Skeletal muscle cell (primary cell): ENCODE measurements at regions not wholly inside any gene's neighbourhood (a gene's known extent, or its start where the extent isn't known, plus 50 kb on each side); places are given as distances from the start of the nearest gene placed in this dataset.

Experiments
- DNase-seq: peaks from one replicate; pipeline ENCODE4 v3.0.0-alpha.2; 2010; ENCODE audit warnings: low read depth
- H3K4me3 ChIP-seq: 2 replicates; pipeline ENCODE4 v1.5.1; 2011; ENCODE audit warnings: low read depth, mild to moderate bottlenecking, control low read depth, low read length, moderate library complexity

GRCh38 chr20:53693262-53693871, 99.7 kb upstream of the ZNF217 start:
- no peak for DNase-seq
- no peak overlapping the region for H3K4me3 ChIP-seq

DNA sequence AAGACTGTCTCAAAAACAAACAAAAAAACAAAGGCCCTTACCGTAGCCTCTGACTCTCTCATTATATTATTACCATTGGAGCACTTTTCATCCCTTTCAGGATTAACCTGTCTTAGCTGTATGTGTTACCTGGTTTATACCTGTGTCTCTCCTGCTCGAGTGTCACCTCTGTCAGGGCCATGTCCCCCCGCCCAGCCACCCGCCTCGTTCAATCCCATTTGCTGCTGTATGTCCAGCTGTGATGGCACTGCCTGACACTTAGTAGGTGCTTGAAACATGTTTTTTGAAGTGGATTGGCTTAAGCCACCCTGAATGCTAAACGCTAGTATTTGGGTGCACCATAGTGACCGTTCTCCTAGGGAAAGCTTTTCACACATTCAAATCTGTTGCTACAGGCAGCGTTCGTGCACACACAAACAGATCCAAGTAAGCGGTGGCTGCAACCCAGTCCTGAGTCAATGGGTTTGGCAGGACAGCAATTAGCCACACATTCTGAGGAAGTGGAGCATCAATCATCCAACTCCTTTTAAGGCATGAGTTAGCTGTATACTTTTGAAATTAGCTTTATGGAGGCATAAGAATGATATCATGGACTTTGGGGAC, 98.9 kb upstream of the ZNF217 start:
- peak; percentile 65 for DNase-seq
- no peak overlapping the region for H3K4me3 ChIP-seq

DNA sequence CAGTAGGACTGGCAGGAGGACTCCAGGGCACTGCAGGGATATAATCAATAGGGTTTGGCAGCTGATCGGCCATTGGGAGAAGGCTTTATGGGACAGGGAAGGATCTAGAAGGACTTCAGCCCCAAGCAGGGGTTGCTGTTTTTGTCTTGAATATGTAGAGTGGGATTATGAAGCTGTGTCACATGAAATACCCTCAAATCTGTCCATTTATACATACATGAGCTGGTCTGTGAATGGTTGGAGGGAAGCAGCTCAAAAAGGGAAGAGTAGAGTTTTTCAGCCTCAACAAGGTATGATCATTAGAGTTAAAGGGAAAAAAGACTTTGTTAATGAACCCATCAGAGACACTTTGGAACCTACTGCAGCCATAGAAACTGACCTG, 98.2 kb upstream of the ZNF217 start:
- H3K4me3 ChIP-seq: no peak overlapping the region
- no peak for DNase-seq

DNA sequence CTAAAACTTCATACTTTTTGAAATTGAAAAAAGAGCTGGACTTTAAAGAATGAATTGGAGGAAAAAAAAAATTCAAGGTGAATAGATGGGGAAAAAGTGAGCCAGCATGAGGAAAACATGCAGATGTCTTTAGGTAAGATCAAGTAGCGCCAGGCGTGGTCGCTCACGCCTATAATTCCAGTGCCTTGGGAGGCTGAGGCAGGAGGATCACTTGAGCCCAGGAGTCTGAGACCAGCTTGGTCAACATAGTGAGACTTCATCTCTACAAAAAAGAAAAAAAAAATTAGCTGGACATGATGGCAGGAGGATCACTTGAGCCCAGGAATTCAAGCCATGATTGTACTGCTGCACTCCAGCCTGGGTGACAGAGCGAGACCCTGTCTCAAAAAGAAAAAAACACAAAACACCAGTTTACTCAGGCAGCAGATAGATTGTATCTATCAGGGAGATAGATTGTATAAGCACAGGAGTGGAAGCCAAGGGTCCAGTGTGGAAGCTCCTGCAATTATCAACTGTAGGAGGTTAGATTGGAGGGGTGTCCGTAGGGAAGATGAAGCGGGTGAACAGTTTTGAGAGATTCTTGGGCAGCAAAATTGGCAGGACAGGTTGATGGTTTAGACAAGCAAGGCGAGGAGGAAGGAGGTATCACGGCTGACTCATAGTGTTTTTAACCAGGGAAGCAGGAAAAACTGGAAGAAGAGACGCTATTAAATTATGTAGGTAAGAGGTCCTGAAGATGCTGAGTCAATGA, 97.6 kb upstream of the ZNF217 start:
- H3K4me3 ChIP-seq: no peak overlapping the region
- no peak for DNase-seq

GRCh38 chr20:53688085-53688484, 94.4 kb upstream of the ZNF217 start:
- H3K4me3 ChIP-seq: no peak overlapping the region
- no peak for DNase-seq

DNA sequence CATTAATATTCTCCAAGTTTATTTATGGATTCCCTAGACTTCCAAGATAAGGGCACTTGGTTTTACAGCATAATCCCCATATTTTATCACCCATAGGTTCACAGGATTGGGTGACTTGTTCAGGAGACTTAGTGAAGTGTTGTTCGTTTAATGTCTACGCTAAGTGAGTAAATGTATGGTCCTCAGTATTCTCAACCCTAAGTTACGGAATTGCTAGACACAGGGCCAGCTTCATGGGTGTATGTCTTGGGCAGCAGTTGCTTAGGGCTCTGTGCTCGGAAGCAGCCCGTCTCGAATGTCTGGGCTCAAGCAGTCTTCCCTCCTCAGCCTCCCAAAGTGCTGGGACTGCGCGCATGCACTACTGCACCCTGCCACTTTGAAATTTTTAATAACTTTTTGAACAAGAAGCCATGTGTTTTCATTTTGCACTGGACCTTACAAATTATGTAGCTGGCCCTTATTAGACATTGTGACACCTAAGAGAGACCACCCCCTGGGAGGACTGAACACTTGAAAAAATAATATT, 91.5 kb upstream of the ZNF217 start:
- no peak overlapping the region for H3K4me3 ChIP-seq
- DNase-seq: no peak

DNA sequence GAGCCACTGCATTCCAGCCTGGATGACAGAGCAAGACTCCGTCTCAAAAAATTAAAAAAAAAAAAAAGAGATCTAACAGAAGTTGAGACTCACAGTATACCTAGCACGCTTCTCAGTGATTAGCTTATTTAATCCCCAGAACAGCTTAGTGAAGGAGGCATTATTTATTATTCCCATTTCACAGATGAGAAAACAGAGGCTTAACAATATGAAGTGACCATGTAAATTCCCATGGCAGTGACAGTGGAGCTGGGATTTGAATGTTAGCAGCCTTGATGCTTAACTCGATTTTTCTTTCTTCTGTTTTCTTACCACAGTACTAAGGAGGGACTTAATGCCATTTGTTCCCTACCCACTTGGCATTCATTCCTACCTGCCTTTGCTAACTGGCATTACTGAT, 89.9 kb upstream of the ZNF217 start:
- DNase-seq: no peak

GRCh38 chr20:53681352-53682212, 87.9 kb upstream of the ZNF217 start:
- H3K4me3 ChIP-seq: no peak overlapping the region
- no peak for DNase-seq

More for the DNA sequence above, 89.9 kb upstream of the ZNF217 start:
- H3K4me3 ChIP-seq: no peak overlapping the region

GRCh38 chr20:53679597-53680309, 86.1 kb upstream of the ZNF217 start:
- no peak overlapping the region for H3K4me3 ChIP-seq
- no peak for DNase-seq

- DNase-seq: no peak
- H3K4me3 ChIP-seq: no peak overlapping the region
Observed at GRCh38 chr20:53678990-53679596, 85.5 kb upstream of the ZNF217 start.

- no peak overlapping the region for H3K4me3 ChIP-seq
- no peak for DNase-seq
Observed at GRCh38 chr20:53678315-53678989, 84.8 kb upstream of the ZNF217 start.

DNA sequence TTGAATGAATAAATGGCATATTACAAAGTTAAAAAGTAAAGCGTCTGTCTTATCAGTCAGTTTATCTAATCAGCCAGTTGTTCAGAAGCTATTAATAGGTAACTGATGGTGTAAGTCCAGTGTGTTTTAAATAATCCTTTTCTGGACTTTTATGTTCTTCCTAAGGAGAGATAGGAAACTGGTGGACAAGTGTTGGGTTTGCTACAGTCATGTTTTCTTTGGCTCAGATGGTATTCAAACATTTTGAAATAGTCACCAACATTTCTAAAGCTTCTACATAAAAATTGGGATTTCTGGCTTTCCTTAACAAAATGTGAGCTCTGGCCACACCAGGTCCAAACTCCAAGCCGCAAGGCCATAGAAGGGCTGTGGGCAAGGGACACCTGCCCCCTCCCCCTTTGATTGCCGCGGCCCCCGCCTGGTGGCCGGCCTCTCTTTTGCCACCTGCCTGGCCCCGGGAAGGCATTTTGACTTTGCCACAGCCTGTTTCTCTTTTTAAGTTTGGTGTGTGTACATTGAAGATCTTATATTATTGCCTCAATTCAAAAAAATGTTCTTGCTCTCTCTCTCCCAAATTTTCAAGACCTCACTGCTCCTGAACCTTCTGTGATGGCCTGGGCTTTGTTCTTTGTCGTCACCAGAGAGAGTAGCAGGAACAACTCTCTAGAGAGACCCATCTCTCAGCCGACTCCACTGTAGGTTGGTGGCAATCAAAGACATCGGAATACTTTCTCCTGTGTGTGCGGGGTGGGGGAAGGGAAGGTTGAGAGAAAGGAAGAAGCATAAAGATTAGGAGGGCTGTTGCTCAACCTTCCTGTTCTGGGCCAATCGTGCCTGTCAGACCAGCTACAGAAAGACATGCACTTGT, 84.0 kb upstream of the ZNF217 start:
- no peak for DNase-seq
- H3K4me3 ChIP-seq: no peak overlapping the region

GRCh38 chr20:53676987-53677386, 83.3 kb upstream of the ZNF217 start:
- no peak overlapping the region for H3K4me3 ChIP-seq
- no peak for DNase-seq

DNA sequence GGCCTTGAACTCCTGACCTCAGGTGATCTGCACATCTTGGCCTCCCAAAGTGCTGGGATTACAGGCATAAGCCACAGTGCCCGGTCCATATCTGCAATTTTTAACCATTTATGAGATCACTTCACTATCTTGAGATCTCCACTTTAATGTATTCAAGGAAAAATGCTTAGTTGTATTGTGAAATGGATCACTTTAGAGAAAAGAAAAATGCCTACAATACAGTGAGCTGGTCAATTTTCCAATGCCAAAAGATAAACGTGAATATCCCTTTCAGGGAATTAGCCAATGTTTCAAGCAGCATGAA, 82.8 kb upstream of the ZNF217 start:
- DNase-seq: no peak
- no peak overlapping the region for H3K4me3 ChIP-seq

DNA sequence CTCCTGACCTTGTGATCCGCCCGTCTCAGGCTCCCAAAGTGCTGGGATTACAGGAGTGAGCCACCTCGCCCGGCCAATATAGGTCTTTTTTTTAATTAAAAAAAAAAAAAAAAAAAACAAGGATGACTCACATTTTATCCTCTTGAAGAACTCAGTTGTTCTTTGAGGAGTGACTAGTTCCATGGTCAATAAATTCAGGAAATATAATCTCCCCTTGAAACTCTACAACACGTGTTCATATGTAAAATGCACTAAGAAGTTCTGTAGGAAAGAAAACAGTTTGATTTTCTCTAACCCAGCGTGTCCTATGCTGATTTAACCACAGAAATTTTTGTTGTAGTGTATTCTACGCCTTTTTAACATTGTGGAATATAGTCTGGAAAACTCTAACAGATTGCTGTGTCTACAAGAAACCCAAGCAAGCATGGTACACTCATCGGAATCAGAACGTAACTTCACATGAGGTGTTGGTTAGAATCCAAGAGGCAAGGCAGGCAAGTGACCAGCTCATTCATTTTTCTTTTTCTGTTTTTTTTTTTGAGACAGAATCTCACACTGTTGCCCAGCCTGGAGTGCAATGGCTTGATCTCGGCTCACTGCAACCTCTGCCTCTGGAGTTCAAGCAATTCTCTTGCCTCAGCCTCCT, 79.0 kb upstream of the ZNF217 start:
- DNase-seq: no peak
- no peak overlapping the region for H3K4me3 ChIP-seq

DNA sequence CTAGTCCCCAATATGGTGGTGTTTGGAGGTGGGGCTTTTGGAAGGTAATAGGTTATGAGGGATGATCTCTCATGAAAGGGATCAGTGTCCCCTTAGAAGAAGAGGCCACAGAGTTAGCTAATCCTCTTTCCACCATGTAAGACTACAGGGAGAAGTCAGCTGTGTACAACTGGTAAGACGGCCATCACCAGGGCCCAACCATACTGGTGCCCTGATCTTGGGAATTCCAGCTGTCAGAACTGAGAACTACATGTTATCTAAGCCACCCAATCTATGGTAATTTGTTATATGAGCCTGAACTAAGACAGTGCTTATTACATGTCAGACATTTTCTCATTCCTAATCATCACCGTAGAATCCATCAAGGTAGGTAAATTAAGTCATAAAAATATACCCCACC, 77.7 kb upstream of the ZNF217 start:
- no peak overlapping the region for H3K4me3 ChIP-seq
- DNase-seq: no peak
